ENCODE measurements at regions not wholly inside any gene's neighbourhood (a gene's known extent, or its start where the extent isn't known, plus 50 kb on each side); places are given as distances from the start of the nearest gene placed in this dataset.

DNA sequence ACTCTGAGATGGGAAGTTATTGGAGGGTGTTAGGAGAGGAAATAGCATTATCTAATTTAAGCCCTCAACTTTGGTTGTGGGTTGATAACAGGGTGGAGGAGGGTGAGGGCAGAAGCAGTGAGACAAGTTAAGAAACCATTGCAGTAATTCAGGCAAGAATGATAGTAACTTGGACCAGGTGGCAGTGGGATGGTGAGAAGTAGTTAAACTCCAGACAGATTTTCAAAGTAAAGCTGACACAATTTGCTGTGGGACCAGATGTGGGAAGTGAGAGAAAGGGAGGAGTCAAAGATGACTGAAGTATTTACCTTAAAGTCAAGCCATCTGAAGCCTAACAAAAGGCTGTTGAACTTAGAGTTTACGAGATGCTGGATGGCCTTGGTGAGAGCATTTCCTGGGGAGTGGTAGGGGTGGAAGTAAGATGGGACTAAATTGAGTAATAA is 163.2 kb upstream of the KLF7 start:
- Mint-ChIP-seq H3K27me3 (ENCODE audit: low read depth in 3 of 3) (peaks cover 0 to 4% (median 2%) of the 10 kb centered on the region in 3 donors), H3K27ac (peak overlapping the region in 1 of 7 donors; percentile 33), H3K4me3 (no peak overlapping the region), H3K36me3 (no peaks in the 10 kb centered on the region), H3K4me1 (peaks cover 21% of the 10 kb centered on the region), H3K9me3 (no peaks in the 10 kb centered on the region)
- no peak overlapping the region for H3K4me2 ChIP-seq (replicated peaks; ENCODE audit: extremely low read depth, low read length, poor library complexity, severe bottlenecking)
- peak overlapping the region; percentile 25 for H2AFZ ChIP-seq (ENCODE audit: insufficient read depth, low read depth, low read length, poor library complexity, severe bottlenecking)
- H3K79me2 ChIP-seq (ENCODE audit: insufficient read depth, low read length) = no peaks in the 10 kb centered on the region
- H3K9ac ChIP-seq (ENCODE audit: insufficient read depth, low read length, poor library complexity, severe bottlenecking) = no peak overlapping the region
- H3K4me3 ChIP-seq (replicated peaks in 1 of 3; ENCODE audit: low read depth in 2 of 3, low read length in 3 of 3) = no peak overlapping the region
- H3K27ac ChIP-seq (ENCODE audit: low read depth in 1 of 2, low read length in 2 of 2) = no peak overlapping the region
- no peaks in the 10 kb centered on the region for H3K27me3 ChIP-seq (ENCODE audit: control insufficient read depth in 2 of 2, insufficient read depth in 2 of 2, low read length in 2 of 2)
- peaks cover 15 to 18% of the 10 kb centered on the region in 2 donors for H3K4me1 ChIP-seq (ENCODE audit: control insufficient read depth in 1 of 2, insufficient read depth in 2 of 2, low read length in 2 of 2)
- H3K9me3 ChIP-seq (replicated peaks in 1 of 2; ENCODE audit: control insufficient read depth in 1 of 2, insufficient read depth in 1 of 2, low read length in 2 of 2) = no peaks in the 10 kb centered on the region
- H4K20me1 ChIP-seq (ENCODE audit: insufficient read depth, low read length) = no peaks in the 10 kb centered on the region
- intact Hi-C loops (cut with micrococcal nuclease) = no loop called here
- no peaks in the 10 kb centered on the region for H3K36me3 ChIP-seq (replicated peaks in 1 of 2; ENCODE audit: control insufficient read depth in 1 of 2, insufficient read depth in 2 of 2, low read length in 2 of 2)
- DNase-seq = no peak
- WGBS (ENCODE audit: insufficient coverage) = 33% methylated on average over 1 of the region's 1 CpG
- no peak for TF ChIP-seq CTCF (IDR thresholded peaks at IDR 0.05)

DNA sequence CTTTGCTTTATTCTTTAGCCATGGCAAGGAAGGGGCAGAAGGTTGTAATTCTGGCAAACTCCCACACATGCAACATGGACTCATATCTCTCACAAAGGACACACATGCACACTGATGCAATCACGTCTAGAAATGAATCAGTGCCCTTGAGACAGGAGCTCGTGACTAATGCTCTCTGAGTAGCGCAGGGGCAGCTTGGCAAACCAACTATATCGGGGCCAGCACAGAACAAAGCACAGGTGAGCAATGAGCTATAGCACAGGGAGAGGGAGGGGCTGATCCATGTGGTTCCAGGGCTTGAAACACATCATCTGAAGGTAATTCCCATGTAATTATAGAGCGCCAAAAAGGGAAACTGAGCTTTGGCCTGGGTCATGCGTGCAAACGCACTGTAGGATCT is 165.2 kb upstream of the KLF7 start:
- H3K4me3 Mint-ChIP-seq = no peak overlapping the region
- H3K27me3 Mint-ChIP-seq (ENCODE audit: low read depth in 3 of 3) = peaks cover 0 to 4% (median 2%) of the 10 kb centered on the region in 3 donors
- 79% methylated on average over 5 of the region's 7 CpGs for WGBS (ENCODE audit: insufficient coverage)
- Histone ChIP-seq H2AFZ (ENCODE audit: insufficient read depth, low read depth, low read length, poor library complexity, severe bottlenecking) (no peak overlapping the region), H3K36me3 (replicated peaks in 1 of 2; ENCODE audit: control insufficient read depth in 1 of 2, insufficient read depth in 2 of 2, low read length in 2 of 2) (no peaks in the 10 kb centered on the region), H3K79me2 (ENCODE audit: insufficient read depth, low read length) (no peaks in the 10 kb centered on the region), H3K27me3 (ENCODE audit: control insufficient read depth in 2 of 2, insufficient read depth in 2 of 2, low read length in 2 of 2) (no peaks in the 10 kb centered on the region), H3K4me3 (replicated peaks in 1 of 3; ENCODE audit: low read depth in 2 of 3, low read length in 3 of 3) (no peak overlapping the region), H3K4me1 (ENCODE audit: control insufficient read depth in 1 of 2, insufficient read depth in 2 of 2, low read length in 2 of 2) (peaks cover 15 to 18% of the 10 kb centered on the region in 2 donors), H3K9ac (ENCODE audit: insufficient read depth, low read length, poor library complexity, severe bottlenecking) (no peak overlapping the region), H3K27ac (ENCODE audit: low read depth in 1 of 2, low read length in 2 of 2) (no peak overlapping the region), H4K20me1 (ENCODE audit: insufficient read depth, low read length) (no peaks in the 10 kb centered on the region), H3K9me3 (replicated peaks in 1 of 2; ENCODE audit: control insufficient read depth in 1 of 2, insufficient read depth in 1 of 2, low read length in 2 of 2) (no peaks in the 10 kb centered on the region), H3K4me2 (replicated peaks; ENCODE audit: extremely low read depth, low read length, poor library complexity, severe bottlenecking) (no peak overlapping the region)
- H3K9me3 Mint-ChIP-seq = no peaks in the 10 kb centered on the region
- intact Hi-C loops (cut with micrococcal nuclease) = no loop called here
- no peak overlapping the region for H3K27ac Mint-ChIP-seq
- H3K4me1 Mint-ChIP-seq = peaks cover 20% of the 10 kb centered on the region
- TF ChIP-seq CTCF (IDR thresholded peaks at IDR 0.05) = no peak
- DNase-seq = peak; percentile 39 to 67 (median 40)
- H3K36me3 Mint-ChIP-seq = no peaks in the 10 kb centered on the region
